HepG2 (cell line): ENCODE measurements at regions not wholly inside any gene's neighbourhood (a gene's known extent, or its start where the extent isn't known, plus 50 kb on each side); places are given as distances from the start of the nearest gene placed in this dataset.

Experiments used
- ATAC-seq: fragments of 200-7000 bp; cut with Tn5 transposase; 3 replicates; pipeline ENCODE4 v1.9.1; 2020; ENCODE audit warnings: mild to moderate bottlenecking, moderate library complexity
- BruUV-seq: library from RNA; stranded (reverse); fragments of 400-500 nt; replicated peaks from 2 replicates; lab custom pipeline; 2021; lab: Mats Ljungman, UMichigan
- CTCF ChIA-PET: fragments of 300-600 bp; formaldehyde crosslinking; extraction: SDS; loops from one replicate; lab custom pipeline; 2021; ENCODE audit warnings: low total read pairs, inconsistent platforms, low intra/inter-chr PET ratio; lab: Yijun Ruan, JAX
- POLR2A ChIA-PET: fragments of 350-600 bp; sonication (Branson Sonifier 250); formaldehyde crosslinking; loops from one replicate; lab custom pipeline; 2020; ENCODE audit warnings: antibody characterized with exemption, inconsistent platforms; lab: Yijun Ruan, JAX
- DNase-seq: peaks from one replicate; pipeline ENCODE4 v3.0.0-alpha.2; 2015; ENCODE audit warnings: low spot score
- FAIRE-seq: peaks from 3 replicates; lab custom pipeline; 2011; peaks lifted over from hg19 to GRCh38; lab: Jason Lieb, UNC
- H2AFZ ChIP-seq: one replicate; pipeline ENCODE4 v1.6.1; 2011; ENCODE audit warnings: low read length, inconsistent platforms
- H3K27ac ChIP-seq: fragments of 300-600 bp; 3 replicates; pipeline ENCODE4 v1.8.0; 2011; ENCODE audit warnings: mixed run types, mild to moderate bottlenecking, mixed read lengths, low read length, inconsistent platforms; ENCODE audit not compliant: insufficient read depth; ENCODE audit errors: extremely low read length
- H3K27me3 ChIP-seq, 2 experiments: fragments of 200-600 bp in 1 of 2; 2 replicates in 1 of 2; 3 replicates in 1 of 2; pipeline versions ENCODE4 v1.6.0 to v1.8.0; 2011; ENCODE audit warnings: low read length in 2 of 2, mild to moderate bottlenecking in 2 of 2, moderate library complexity in 2 of 2, inconsistent platforms in 1 of 2; ENCODE audit not compliant: insufficient read depth in 2 of 2, control insufficient read depth in 1 of 2
- H3K36me3 ChIP-seq, 2 experiments: fragments of 200-600 bp in 1 of 2; replicated peaks in 1 of 2; 2 replicates in 1 of 2; 3 replicates in 1 of 2; pipeline versions ENCODE4 v1.5.1 to v1.8.0; 2011; ENCODE audit warnings: low read length in 2 of 2, inconsistent platforms in 1 of 2; ENCODE audit not compliant: insufficient read depth in 2 of 2, control insufficient read depth in 1 of 2
- H3K4me1 ChIP-seq: 2 replicates; pipeline ENCODE4 v1.5.1; 2012; ENCODE audit warnings: low read length, inconsistent platforms; ENCODE audit not compliant: insufficient read depth
- H3K4me2 ChIP-seq: 2 replicates; pipeline ENCODE4 v1.6.0; 2011; ENCODE audit warnings: low read depth, low read length, inconsistent platforms
- H3K4me3 ChIP-seq, 3 experiments: fragments of 200-600 bp in 1 of 3; sonication (generic), shearing (Covaris generic) in 1 of 3; replicated peaks in 1 of 3; 2 replicates each; pipeline ENCODE4 v1.5.1; 2011 to 2016; ENCODE audit warnings: low read length in 3 of 3, inconsistent platforms in 2 of 3, low read depth in 2 of 3, mild to moderate bottlenecking in 2 of 3, control low read depth in 1 of 3, mixed read lengths in 1 of 3; ENCODE audit not compliant: insufficient read depth in 1 of 3
- H3K79me2 ChIP-seq: one replicate; pipeline ENCODE4 v1.6.1; 2011; ENCODE audit warnings: low read length, inconsistent platforms; ENCODE audit not compliant: insufficient read depth
- H3K9ac ChIP-seq: 2 replicates; pipeline ENCODE4 v1.6.0; 2011; ENCODE audit warnings: mild to moderate bottlenecking, low read depth, low read length, inconsistent platforms; ENCODE audit not compliant: insufficient read depth
- H3K9me3 ChIP-seq: 2 replicates; pipeline ENCODE4 v1.5.1; 2012; ENCODE audit warnings: mild to moderate bottlenecking, low read length
- H4K20me1 ChIP-seq: 2 replicates; pipeline ENCODE4 v1.6.0; 2011; ENCODE audit warnings: inconsistent platforms, mild to moderate bottlenecking, low read length, moderate library complexity; ENCODE audit not compliant: insufficient read depth
- CBX1 ChIP-seq: IDR thresholded peaks from one replicate; pipeline ENCODE4 v1.6.1; 2016; ENCODE audit warnings: antibody characterized with exemption, low read depth
- FUBP1 ChIP-seq: sonication (generic); formaldehyde crosslinking; IDR thresholded peaks from 2 replicates; pipeline ENCODE4 v1.5.1; 2020; ENCODE audit warnings: missing genetic modification reagents, mild to moderate bottlenecking, borderline replicate concordance
- PRPF4 ChIP-seq: fragments of 200-400 bp; formaldehyde crosslinking; IDR thresholded peaks from 2 replicates; pipeline ENCODE4 v1.6.1; 2016; ENCODE audit warnings: low read length, low read depth; ENCODE audit not compliant: poor library complexity, severe bottlenecking
- RFX3 ChIP-seq: IDR thresholded peaks from 2 replicates; pipeline ENCODE4 v1.6.1; 2016; ENCODE audit warnings: missing biosample characterization, missing genetic modification reagents
- SIN3B ChIP-seq: fragments of 150-350 bp; IDR thresholded peaks from 2 replicates; pipeline ENCODE4 v1.6.1; 2014; ENCODE audit warnings: low read length
- ZBTB25 ChIP-seq: IDR thresholded peaks from 2 replicates; pipeline ENCODE4 v1.6.1; 2018; ENCODE audit warnings: missing genetic modification reagents
- ZBTB43 ChIP-seq: sonication (generic); formaldehyde crosslinking; conservative IDR thresholded peaks from 2 replicates; pipeline ENCODE4 v1.4.0; 2020; ENCODE audit warnings: missing genetic modification reagents
- ZNF253 ChIP-seq: sonication (generic); formaldehyde crosslinking; IDR thresholded peaks from 2 replicates; pipeline ENCODE4 v1.8.0; 2022; ENCODE audit warnings: mild to moderate bottlenecking, missing genetic modification reagents, borderline replicate concordance
- ZNF646 ChIP-seq: sonication (generic); formaldehyde crosslinking; IDR thresholded peaks from 2 replicates; pipeline ENCODE4 v1.9.0; 2021; ENCODE audit warnings: mild to moderate bottlenecking, missing genetic modification reagents
- ZNF704 ChIP-seq: sonication (generic); formaldehyde crosslinking; IDR thresholded peaks from 2 replicates; pipeline ENCODE4 v1.8.1; 2023; ENCODE audit warnings: mild to moderate bottlenecking, inconsistent platforms, moderate library complexity, missing genetic modification reagents, borderline replicate concordance
- ZSCAN12 ChIP-seq: sonication (generic); formaldehyde crosslinking; IDR thresholded peaks from 2 replicates; pipeline ENCODE4 v1.9.0; 2021; ENCODE audit warnings: mild to moderate bottlenecking, missing genetic modification reagents
- ZSCAN9 ChIP-seq: IDR thresholded peaks from 2 replicates; pipeline ENCODE4 v1.6.1; 2016; ENCODE audit warnings: borderline replicate concordance
- WGBS: methylation state at CpG from one replicate; pipeline ENCODE4 v1.1.6; 2017; ENCODE audit warnings: low lambda C conversion rate; 5-methylcytosine and 5-hydroxymethylcytosine counted together
- in situ Hi-C: cut with HindIII; loops from 2 replicates; pipeline ENCODE4 v1.10.0; 2017; ENCODE audit warnings: low pct_unique_long_range_greater_than_20kb; ENCODE audit not compliant: extremely low pct_ligation_motif_present
- intact Hi-C: fragments of 100-400 bp; cut with micrococcal nuclease; formaldehyde crosslinking; loops from one replicate; pipeline ENCODE4 v1.10.0; 2022; ENCODE audit not compliant: unreplicated experiment

GRCh38 chr1:60271041-60271440, 197.5 kb upstream of the C1orf87 start (continued):
- TF ChIP-seq ZSCAN9 (CRISPR knock-in tag) (no peak), ZBTB25 (CRISPR knock-in tag) (no peak), ZNF646 (no peak), SIN3B (no peak), ZNF253 (CRISPR knock-in tag) (no peak), PRPF4 (no peak), CBX1 (no peak)

- no peak for ATAC-seq
- Histone ChIP-seq H3K4me2 (no peak overlapping the region), H3K4me1 (peaks cover 17% of the 10 kb centered on the region), H4K20me1 (no peaks in the 10 kb centered on the region), H3K9ac (no peak overlapping the region), H3K9me3 (no peaks in the 10 kb centered on the region), H2AFZ (no peak overlapping the region), H3K27me3 (no peaks in the 10 kb centered on the region), H3K79me2 (no peaks in the 10 kb centered on the region), H3K4me3 (no peak overlapping the region), H3K36me3 (no peaks in the 10 kb centered on the region), H3K27ac (no peak overlapping the region)
- no TSS peak for BruUV-seq
- ChIA-PET POLR2A (no interaction called here), CTCF (no interaction called here)
- in situ Hi-C loops (no loop called here), intact Hi-C loops (no loop called here)
- 46% methylated on average over 2 of the region's 2 CpGs for WGBS
- no peak for TF ChIP-seq FUBP1 (CRISPR knock-in tag)
- no peak for TF ChIP-seq ZNF704 (CRISPR knock-in tag)
- TF ChIP-seq ZBTB43: no peak
- TF ChIP-seq ZSCAN12 (CRISPR knock-in tag): no peak
- TF ChIP-seq RFX3 (CRISPR knock-in tag): no peak
- no peak for DNase-seq
- no peak for FAIRE-seq
Observed at GRCh38 chr1:60268451-60268850, 194.9 kb upstream of the C1orf87 start.
